CD14-positive monocyte (primary cell): ENCODE measurements at regions not wholly inside any gene's neighbourhood (a gene's known extent, or its start where the extent isn't known, plus 50 kb on each side); places are given as distances from the start of the nearest gene placed in this dataset.

Experiments used
- DNase-seq, 3 donors: peaks; one replicate each; pipeline ENCODE4 v3.0.0-alpha.2; 2011 to 2022
- H2AFZ ChIP-seq: 2 replicates; pipeline ENCODE4 v1.6.0; 2012; ENCODE audit warnings: mild to moderate bottlenecking, low read depth, low read length, inconsistent platforms; ENCODE audit not compliant: insufficient read depth, poor library complexity, severe bottlenecking
- H3K27ac ChIP-seq, 2 donors: 1 replicate in 1 of 2; 2 replicates in 1 of 2; pipeline ENCODE4 v1.5.1; 2012 to 2013; ENCODE audit warnings: low read length in 2 of 2, control low read depth in 1 of 2, inconsistent platforms in 1 of 2, low read depth in 1 of 2, mild to moderate bottlenecking in 1 of 2
- H3K27me3 ChIP-seq, 2 donors: one replicate each; pipeline versions ENCODE4 v1.6.0 to v1.6.1; 2011 to 2013; ENCODE audit warnings: low read length in 2 of 2; ENCODE audit not compliant: control insufficient read depth in 2 of 2, insufficient read depth in 2 of 2
- H3K36me3 ChIP-seq, 2 donors: replicated peaks in 1 of 2; 1 replicate in 1 of 2; 2 replicates in 1 of 2; pipeline versions ENCODE4 v1.5.1 to v1.6.1; 2012 to 2013; ENCODE audit warnings: low read length in 2 of 2, control low read depth in 1 of 2, inconsistent platforms in 1 of 2, mild to moderate bottlenecking in 1 of 2; ENCODE audit not compliant: insufficient read depth in 2 of 2, control insufficient read depth in 1 of 2
- H3K4me1 ChIP-seq, 2 donors: 1 replicate in 1 of 2; 2 replicates in 1 of 2; pipeline versions ENCODE4 v1.5.1 to v1.6.1; 2012 to 2013; ENCODE audit warnings: low read length in 2 of 2, control low read depth in 1 of 2, inconsistent platforms in 1 of 2, mild to moderate bottlenecking in 1 of 2, moderate library complexity in 1 of 2; ENCODE audit not compliant: insufficient read depth in 2 of 2, control insufficient read depth in 1 of 2
- H3K4me2 ChIP-seq: replicated peaks from 2 replicates; pipeline ENCODE3; 2012; ENCODE audit warnings: low read length, moderate library complexity, mild to moderate bottlenecking; ENCODE audit not compliant: poor library complexity, severe bottlenecking; ENCODE audit errors: extremely low read depth
- H3K4me3 ChIP-seq, 3 experiments: fragments of 200-600 bp in 1 of 3; sonication (generic) in 1 of 3; replicated peaks in 1 of 3; 1 replicate in 2 of 3; 2 replicates in 1 of 3; pipeline ENCODE4 v1.5.1; 2011 to 2013; ENCODE audit warnings: low read length in 3 of 3, mild to moderate bottlenecking in 3 of 3, control low read depth in 2 of 3, low read depth in 2 of 3, inconsistent platforms in 1 of 3, moderate library complexity in 1 of 3
- H3K79me2 ChIP-seq: 2 replicates; pipeline ENCODE4 v1.6.0; 2012; ENCODE audit warnings: mild to moderate bottlenecking, control low read depth, inconsistent platforms, low read length, moderate library complexity; ENCODE audit not compliant: insufficient read depth
- H3K9ac ChIP-seq: 2 replicates; pipeline ENCODE4 v1.6.0; 2017; ENCODE audit warnings: low read length, mild to moderate bottlenecking; ENCODE audit not compliant: insufficient read depth, poor library complexity, severe bottlenecking
- H3K9me3 ChIP-seq, 2 donors: replicated peaks in 1 of 2; 1 replicate in 1 of 2; 2 replicates in 1 of 2; pipeline versions ENCODE4 v1.5.1 to v1.6.1; 2012 to 2013; ENCODE audit warnings: low read length in 2 of 2, control low read depth in 1 of 2; ENCODE audit not compliant: control insufficient read depth in 1 of 2, insufficient read depth in 1 of 2
- H4K20me1 ChIP-seq: 2 replicates; pipeline ENCODE4 v1.6.0; 2012; ENCODE audit warnings: mild to moderate bottlenecking, low read length, control low read depth, moderate library complexity; ENCODE audit not compliant: insufficient read depth
- H3K27ac Mint-ChIP-seq, 7 donors: one replicate each; pipeline ENCODE4 v1.8.0; 2020; ENCODE audit warnings: mild to moderate bottlenecking in 7 of 7, mixed read lengths in 7 of 7, moderate library complexity in 6 of 7, inconsistent platforms in 2 of 7
- H3K27me3 Mint-ChIP-seq, 3 donors: one replicate each; pipeline ENCODE4 v1.8.0; 2021 to 2022; ENCODE audit warnings: low read depth in 3 of 3, mild to moderate bottlenecking in 3 of 3, mixed read lengths in 3 of 3, moderate library complexity in 3 of 3, inconsistent platforms in 1 of 3
- H3K36me3 Mint-ChIP-seq, 2 donors: one replicate each; pipeline ENCODE4 v1.8.0; 2020; ENCODE audit warnings: mixed read lengths in 2 of 2, inconsistent platforms in 1 of 2, mild to moderate bottlenecking in 1 of 2
- H3K4me1 Mint-ChIP-seq: one replicate; pipeline ENCODE4 v1.8.0; 2020; ENCODE audit warnings: mild to moderate bottlenecking, mixed read lengths
- H3K4me3 Mint-ChIP-seq, 2 donors: one replicate each; pipeline ENCODE4 v1.8.0; 2020; ENCODE audit warnings: mild to moderate bottlenecking in 2 of 2, mixed read lengths in 2 of 2, moderate library complexity in 1 of 2
- H3K9me3 Mint-ChIP-seq, 7 donors: one replicate each; pipeline ENCODE4 v1.8.0; 2020 to 2022; ENCODE audit warnings: mixed read lengths in 7 of 7, mild to moderate bottlenecking in 6 of 7, moderate library complexity in 6 of 7, inconsistent platforms in 2 of 7
- WGBS: methylation state at CpG from one replicate; pipeline ENCODE4 v1.1.5; 2013; ENCODE audit warnings: missing lambda C conversion rate; ENCODE audit not compliant: insufficient coverage; 5-methylcytosine and 5-hydroxymethylcytosine counted together
- intact Hi-C, 2 donors: fragments of 100-400 bp; cut with micrococcal nuclease; formaldehyde crosslinking; loops; one replicate each; pipeline versions ENCODE4 v1.15.0 to v1.15.1; 2023
- TF ChIP-seq, protein P1 (sequence below): fragments of 200-600 bp; IDR thresholded peaks from one replicate; pipeline ENCODE4 v1.8.0; 2022; ENCODE audit warnings: antibody characterized with exemption, mild to moderate bottlenecking

- H3K4me3 Mint-ChIP-seq, result no peak overlapping the region
- Histone ChIP-seq H3K27ac (no peak overlapping the region), H3K4me2 (no peak overlapping the region), H3K4me3 (no peak overlapping the region), H3K4me1 (no peaks in the 10 kb centered on the region), H3K79me2 (no peaks in the 10 kb centered on the region), H3K9me3 (no peaks in the 10 kb centered on the region), H3K9ac (no peak overlapping the region), H3K36me3 (no peaks in the 10 kb centered on the region), H4K20me1 (no peaks in the 10 kb centered on the region), H2AFZ (no peak overlapping the region), H3K27me3 (no peaks in the 10 kb centered on the region)
- no peak overlapping the region for H3K27ac Mint-ChIP-seq
- H3K36me3 Mint-ChIP-seq, result no peaks in the 10 kb centered on the region
- peaks cover 0 to 2% (median 0%) of the 10 kb centered on the region in 7 donors for H3K9me3 Mint-ChIP-seq
- TF ChIP-seq, protein P1, sequence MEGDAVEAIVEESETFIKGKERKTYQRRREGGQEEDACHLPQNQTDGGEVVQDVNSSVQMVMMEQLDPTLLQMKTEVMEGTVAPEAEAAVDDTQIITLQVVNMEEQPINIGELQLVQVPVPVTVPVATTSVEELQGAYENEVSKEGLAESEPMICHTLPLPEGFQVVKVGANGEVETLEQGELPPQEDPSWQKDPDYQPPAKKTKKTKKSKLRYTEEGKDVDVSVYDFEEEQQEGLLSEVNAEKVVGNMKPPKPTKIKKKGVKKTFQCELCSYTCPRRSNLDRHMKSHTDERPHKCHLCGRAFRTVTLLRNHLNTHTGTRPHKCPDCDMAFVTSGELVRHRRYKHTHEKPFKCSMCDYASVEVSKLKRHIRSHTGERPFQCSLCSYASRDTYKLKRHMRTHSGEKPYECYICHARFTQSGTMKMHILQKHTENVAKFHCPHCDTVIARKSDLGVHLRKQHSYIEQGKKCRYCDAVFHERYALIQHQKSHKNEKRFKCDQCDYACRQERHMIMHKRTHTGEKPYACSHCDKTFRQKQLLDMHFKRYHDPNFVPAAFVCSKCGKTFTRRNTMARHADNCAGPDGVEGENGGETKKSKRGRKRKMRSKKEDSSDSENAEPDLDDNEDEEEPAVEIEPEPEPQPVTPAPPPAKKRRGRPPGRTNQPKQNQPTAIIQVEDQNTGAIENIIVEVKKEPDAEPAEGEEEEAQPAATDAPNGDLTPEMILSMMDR, result no peak
- peaks cover 0 to 1% (median 0%) of the 10 kb centered on the region in 3 donors for H3K27me3 Mint-ChIP-seq
- no peak for DNase-seq
- intact Hi-C loops, result no loop called here
- no peaks in the 10 kb centered on the region for H3K4me1 Mint-ChIP-seq
Observed at GRCh38 chr15:95013381-95013780, 782.0 kb downstream of the MCTP2 start.

DNA sequence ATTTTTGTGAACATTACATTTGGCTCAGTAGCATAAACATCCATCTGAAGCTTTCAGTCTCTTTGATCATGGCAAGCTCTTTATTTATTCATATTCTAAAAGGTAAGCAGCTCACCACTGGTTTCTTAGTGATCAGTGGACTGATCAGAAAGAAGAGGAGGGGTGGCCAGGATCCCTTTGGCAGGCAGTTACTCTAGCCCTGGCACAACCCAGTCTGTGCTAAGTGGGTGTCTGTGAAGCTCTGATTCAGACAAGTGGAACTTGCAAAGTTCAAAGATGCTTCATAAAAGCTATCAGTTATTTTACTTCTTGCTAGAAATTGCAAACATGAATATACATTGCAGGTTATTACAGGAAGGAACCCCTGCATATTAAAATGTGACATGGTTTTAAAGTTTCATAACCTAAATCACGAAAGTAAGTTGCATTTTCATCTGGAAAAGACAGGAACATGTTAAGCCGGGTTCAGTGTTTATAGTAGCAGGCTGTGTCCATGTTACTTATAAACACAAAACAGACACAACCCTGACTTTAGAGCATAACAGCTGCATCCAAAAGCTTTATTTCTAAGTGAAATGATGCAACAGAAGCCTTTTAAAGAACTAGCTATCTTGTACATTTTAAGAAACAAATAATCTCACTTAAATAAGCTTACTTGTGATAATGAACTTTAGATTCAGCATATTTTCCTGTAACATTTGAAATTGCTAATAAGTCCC is 785.3 kb downstream of the MCTP2 start:
- Histone ChIP-seq H3K9ac (no peak overlapping the region), H3K4me2 (no peak overlapping the region), H3K9me3 (no peaks in the 10 kb centered on the region), H2AFZ (no peak overlapping the region), H3K36me3 (no peaks in the 10 kb centered on the region), H3K79me2 (no peaks in the 10 kb centered on the region), H3K4me3 (no peak overlapping the region), H3K27ac (no peak overlapping the region), H3K27me3 (no peaks in the 10 kb centered on the region), H3K4me1 (no peaks in the 10 kb centered on the region), H4K20me1 (no peaks in the 10 kb centered on the region)
- Mint-ChIP-seq H3K4me3 (no peak overlapping the region), H3K36me3 (no peaks in the 10 kb centered on the region), H3K27me3 (peaks cover 0 to 1% (median 0%) of the 10 kb centered on the region in 3 donors), H3K27ac (no peak overlapping the region), H3K4me1 (no peaks in the 10 kb centered on the region), H3K9me3 (no peaks in the 10 kb centered on the region)
- TF ChIP-seq, protein P1, result no peak
- intact Hi-C loops, result no loop called here
- DNase-seq, result no peak
- WGBS, result no CpG with 5 or more reads among the region's 2 CpGs
